ENCODE measurements at regions not wholly inside any gene's neighbourhood (a gene's known extent, or its start where the extent isn't known, plus 50 kb on each side); places are given as distances from the start of the nearest gene placed in this dataset.
A peak's percentile ranks its signal among the peaks of the same experiment; 100 is the strongest.

GRCh38 chr12:43162138-43162537 is 389.9 kb downstream of the ADAMTS20 start:
- H3K9me3 ChIP-seq (ENCODE audit: control insufficient read depth, insufficient read depth, low read depth, low read length): no peaks in the 10 kb centered on the region
- no peak for TF ChIP-seq EZH2 (IDR thresholded peaks at IDR 0.05; ENCODE audit: low read length, missing control alignments)
- TF ChIP-seq, protein P1, sequence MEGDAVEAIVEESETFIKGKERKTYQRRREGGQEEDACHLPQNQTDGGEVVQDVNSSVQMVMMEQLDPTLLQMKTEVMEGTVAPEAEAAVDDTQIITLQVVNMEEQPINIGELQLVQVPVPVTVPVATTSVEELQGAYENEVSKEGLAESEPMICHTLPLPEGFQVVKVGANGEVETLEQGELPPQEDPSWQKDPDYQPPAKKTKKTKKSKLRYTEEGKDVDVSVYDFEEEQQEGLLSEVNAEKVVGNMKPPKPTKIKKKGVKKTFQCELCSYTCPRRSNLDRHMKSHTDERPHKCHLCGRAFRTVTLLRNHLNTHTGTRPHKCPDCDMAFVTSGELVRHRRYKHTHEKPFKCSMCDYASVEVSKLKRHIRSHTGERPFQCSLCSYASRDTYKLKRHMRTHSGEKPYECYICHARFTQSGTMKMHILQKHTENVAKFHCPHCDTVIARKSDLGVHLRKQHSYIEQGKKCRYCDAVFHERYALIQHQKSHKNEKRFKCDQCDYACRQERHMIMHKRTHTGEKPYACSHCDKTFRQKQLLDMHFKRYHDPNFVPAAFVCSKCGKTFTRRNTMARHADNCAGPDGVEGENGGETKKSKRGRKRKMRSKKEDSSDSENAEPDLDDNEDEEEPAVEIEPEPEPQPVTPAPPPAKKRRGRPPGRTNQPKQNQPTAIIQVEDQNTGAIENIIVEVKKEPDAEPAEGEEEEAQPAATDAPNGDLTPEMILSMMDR (conservative IDR thresholded peaks at IDR 0.05 in 1 of 2, IDR thresholded peaks at IDR 0.05 in 1 of 2; ENCODE audit: low read depth in 1 of 2, low read length in 2 of 2): no peak
- no peak overlapping the region for H2AFZ ChIP-seq (ENCODE audit: low read length)
- no peaks in the 10 kb centered on the region for H3K79me2 ChIP-seq (ENCODE audit: control insufficient read depth, insufficient read depth, low read length)
- no peaks in the 10 kb centered on the region for H3K36me3 ChIP-seq (ENCODE audit: control insufficient read depth, insufficient read depth, low read length)
- H3K27ac ChIP-seq (ENCODE audit: insufficient read depth, low read length): no peak overlapping the region
- H3K9ac ChIP-seq (ENCODE audit: insufficient read depth, low read length): no peak overlapping the region
- H3K4me2 ChIP-seq (ENCODE audit: extremely low read depth, insufficient read depth, low read length): no peak overlapping the region
- no peak overlapping the region for H3K4me3 ChIP-seq (replicated peaks in 1 of 4; ENCODE audit: control extremely low read depth in 1 of 4, insufficient read depth in 1 of 4, low read depth in 3 of 4, low read length in 4 of 4)
- H3K27me3 ChIP-seq (ENCODE audit: control insufficient read depth, insufficient read depth, low read length): no peaks in the 10 kb centered on the region
- H4K20me1 ChIP-seq (ENCODE audit: control insufficient read depth, extremely low read depth, insufficient read depth, low read length): no peaks in the 10 kb centered on the region
- no peak for DNase-seq (ENCODE audit: low read depth in 2 of 2)
- H3K4me1 ChIP-seq (ENCODE audit: control insufficient read depth, extremely low read depth, insufficient read depth, low read length): no peaks in the 10 kb centered on the region

DNA sequence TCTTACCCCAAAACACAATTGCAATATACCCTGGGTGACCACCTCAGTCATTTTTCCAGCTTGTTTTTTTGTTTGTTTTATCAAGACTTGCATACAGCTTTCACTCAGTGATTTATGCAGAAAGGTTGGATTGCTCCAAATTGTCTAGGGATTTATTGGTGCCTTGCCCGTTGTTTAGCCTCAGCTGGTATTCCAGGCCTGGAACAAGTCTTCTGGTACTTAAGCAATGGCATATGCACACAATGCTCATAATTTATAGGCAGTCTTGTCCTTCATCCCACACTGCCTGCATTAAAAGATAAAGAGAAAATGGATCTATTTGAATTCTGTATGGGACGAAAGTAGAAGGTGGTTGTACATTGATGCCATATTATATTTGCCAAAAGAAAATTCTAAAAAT is 392.5 kb downstream of the ADAMTS20 start:
- no peak overlapping the region for H3K4me2 ChIP-seq (ENCODE audit: extremely low read depth, insufficient read depth, low read length)
- DNase-seq (ENCODE audit: low read depth in 2 of 2): no peak

GRCh38 chr12:43158126-43158525 is 393.9 kb downstream of the ADAMTS20 start:
- peak in 1 of 2 donors; percentile 4 for DNase-seq (ENCODE audit: low read depth in 2 of 2)
- no peak for TF ChIP-seq EZH2 (IDR thresholded peaks at IDR 0.05; ENCODE audit: low read length, missing control alignments)
- TF ChIP-seq, protein P1 (conservative IDR thresholded peaks at IDR 0.05 in 1 of 2, IDR thresholded peaks at IDR 0.05 in 1 of 2; ENCODE audit: low read depth in 1 of 2, low read length in 2 of 2): no peak
- Histone ChIP-seq H3K36me3 (ENCODE audit: control insufficient read depth, insufficient read depth, low read length) (no peaks in the 10 kb centered on the region), H3K9me3 (ENCODE audit: control insufficient read depth, insufficient read depth, low read depth, low read length) (no peaks in the 10 kb centered on the region), H4K20me1 (ENCODE audit: control insufficient read depth, extremely low read depth, insufficient read depth, low read length) (no peaks in the 10 kb centered on the region), H3K27ac (ENCODE audit: insufficient read depth, low read length) (no peak overlapping the region), H3K4me2 (ENCODE audit: extremely low read depth, insufficient read depth, low read length) (no peak overlapping the region), H3K4me1 (ENCODE audit: control insufficient read depth, extremely low read depth, insufficient read depth, low read length) (no peaks in the 10 kb centered on the region), H3K4me3 (replicated peaks in 1 of 4; ENCODE audit: control extremely low read depth in 1 of 4, insufficient read depth in 1 of 4, low read depth in 3 of 4, low read length in 4 of 4) (no peak overlapping the region), H3K27me3 (ENCODE audit: control insufficient read depth, insufficient read depth, low read length) (no peaks in the 10 kb centered on the region), H2AFZ (ENCODE audit: low read length) (no peak overlapping the region), H3K9ac (ENCODE audit: insufficient read depth, low read length) (no peak overlapping the region), H3K79me2 (ENCODE audit: control insufficient read depth, insufficient read depth, low read length) (no peaks in the 10 kb centered on the region)

More for the DNA sequence above, 392.5 kb downstream of the ADAMTS20 start:
- Histone ChIP-seq H3K9me3 (ENCODE audit: control insufficient read depth, insufficient read depth, low read depth, low read length) (no peaks in the 10 kb centered on the region), H3K9ac (ENCODE audit: insufficient read depth, low read length) (no peak overlapping the region), H3K27ac (ENCODE audit: insufficient read depth, low read length) (no peak overlapping the region), H3K27me3 (ENCODE audit: control insufficient read depth, insufficient read depth, low read length) (no peaks in the 10 kb centered on the region), H3K36me3 (ENCODE audit: control insufficient read depth, insufficient read depth, low read length) (no peaks in the 10 kb centered on the region), H3K4me3 (replicated peaks in 1 of 4; ENCODE audit: control extremely low read depth in 1 of 4, insufficient read depth in 1 of 4, low read depth in 3 of 4, low read length in 4 of 4) (no peak overlapping the region), H4K20me1 (ENCODE audit: control insufficient read depth, extremely low read depth, insufficient read depth, low read length) (no peaks in the 10 kb centered on the region), H3K4me1 (ENCODE audit: control insufficient read depth, extremely low read depth, insufficient read depth, low read length) (no peaks in the 10 kb centered on the region), H2AFZ (ENCODE audit: low read length) (no peak overlapping the region), H3K79me2 (ENCODE audit: control insufficient read depth, insufficient read depth, low read length) (no peaks in the 10 kb centered on the region)
- TF ChIP-seq EZH2 (IDR thresholded peaks at IDR 0.05; ENCODE audit: low read length, missing control alignments): no peak
- TF ChIP-seq, protein P1 (conservative IDR thresholded peaks at IDR 0.05 in 1 of 2, IDR thresholded peaks at IDR 0.05 in 1 of 2; ENCODE audit: low read depth in 1 of 2, low read length in 2 of 2): no peak

All from fibroblast of lung (primary cell).